GM23338 (cell line): ENCODE measurements at regions not wholly inside any gene's neighbourhood (a gene's known extent, or its start where the extent isn't known, plus 50 kb on each side); places are given as distances from the start of the nearest gene placed in this dataset.
A peak's percentile ranks its signal among the peaks of the same experiment; 100 is the strongest.

Source experiments
- ATAC-seq: fragments of 200-7000 bp; cut with Tn5 transposase; 3 replicates; pipeline ENCODE4 v1.9.1; 2020
- DNase-seq: peaks from one replicate; pipeline ENCODE4 v3.0.0-alpha.2; 2015; ENCODE audit warnings: low spot score
- H2AFZ ChIP-seq: fragments of 200-600 bp; sonication (generic); 2 replicates; pipeline ENCODE4 v1.8.0; 2016; ENCODE audit warnings: antibody characterized with exemption, mild to moderate bottlenecking, moderate library complexity
- H3F3A ChIP-seq: fragments of 200-600 bp; sonication (generic); replicated peaks from 2 replicates; pipeline ENCODE4 v1.8.0; 2017; ENCODE audit warnings: antibody characterized with exemption, mixed run types, low read depth
- H3K27ac ChIP-seq: fragments of 200-600 bp; sonication (generic); 2 replicates; pipeline ENCODE4 v1.6.1; 2016; ENCODE audit warnings: low read depth
- H3K27me3 ChIP-seq: fragments of 200-600 bp; sonication (generic); 2 replicates; pipeline ENCODE4 v1.8.0; 2016; ENCODE audit warnings: mild to moderate bottlenecking, mixed run types, moderate library complexity; ENCODE audit not compliant: insufficient read depth
- H3K36me3 ChIP-seq: fragments of 200-600 bp; sonication (generic); 2 replicates; pipeline ENCODE4 v1.8.0; 2016; ENCODE audit warnings: mild to moderate bottlenecking; ENCODE audit not compliant: insufficient read depth
- H3K4me1 ChIP-seq: fragments of 200-600 bp; sonication (generic); 2 replicates; pipeline ENCODE4 v1.8.0; 2016; ENCODE audit warnings: mild to moderate bottlenecking, moderate library complexity; ENCODE audit not compliant: insufficient read depth
- H3K4me2 ChIP-seq: fragments of 200-600 bp; sonication (generic); 2 replicates; pipeline ENCODE4 v1.7.1; 2017; ENCODE audit warnings: mixed run types
- H3K4me3 ChIP-seq: fragments of 200-600 bp; sonication (generic); 2 replicates; pipeline ENCODE4 v1.6.1; 2016; ENCODE audit warnings: mixed run types
- H3K79me2 ChIP-seq: fragments of 200-600 bp; sonication (generic); replicated peaks from 2 replicates; pipeline ENCODE4 v1.8.0; 2017; ENCODE audit warnings: mild to moderate bottlenecking; ENCODE audit not compliant: insufficient read depth
- H3K9me2 ChIP-seq: fragments of 200-600 bp; sonication (generic); 2 replicates; pipeline ENCODE4 v1.8.0; 2017; ENCODE audit not compliant: insufficient read depth
- H4K20me1 ChIP-seq: fragments of 200-600 bp; sonication (generic); replicated peaks from 2 replicates; pipeline ENCODE4 v1.8.0; 2017; ENCODE audit warnings: mild to moderate bottlenecking; ENCODE audit not compliant: insufficient read depth
- H3K27ac Mint-ChIP-seq: 2 replicates; pipeline ENCODE4 v1.8.0; 2020; ENCODE audit warnings: inconsistent platforms, mild to moderate bottlenecking, moderate library complexity, mixed read lengths
- H3K27me3 Mint-ChIP-seq: 3 replicates; pipeline ENCODE4 v1.8.0; 2022; ENCODE audit warnings: low read depth, mild to moderate bottlenecking, moderate library complexity, mixed read lengths, inconsistent platforms; ENCODE audit not compliant: insufficient read depth, poor library complexity
- H3K36me3 Mint-ChIP-seq: 3 replicates; pipeline ENCODE4 v1.8.0; 2021; ENCODE audit warnings: low read depth, mild to moderate bottlenecking, inconsistent platforms, moderate library complexity, mixed read lengths
- H3K4me1 Mint-ChIP-seq: 3 replicates; pipeline ENCODE4 v1.8.0; 2020; ENCODE audit warnings: mild to moderate bottlenecking, inconsistent platforms, mixed read lengths
- H3K4me3 Mint-ChIP-seq: 3 replicates; pipeline ENCODE4 v1.8.0; 2021; ENCODE audit warnings: moderate library complexity, mild to moderate bottlenecking, inconsistent platforms, mixed read lengths
- H3K9me3 Mint-ChIP-seq: 3 replicates; pipeline ENCODE4 v1.8.0; 2020; ENCODE audit warnings: moderate library complexity, mild to moderate bottlenecking, inconsistent platforms, mixed read lengths
- CTCF ChIP-seq, 2 experiments: fragments of 200-600 bp in 1 of 2; sonication (generic) in 1 of 2; conservative IDR thresholded peaks; 2 replicates each; pipeline versions ENCODE4 v1.5.1 to v1.6.1; 2016 to 2017; ENCODE audit warnings: antibody characterized with exemption in 2 of 2, low read depth in 2 of 2, mild to moderate bottlenecking in 2 of 2, moderate library complexity in 1 of 2
- ETS1 ChIP-seq: IDR thresholded peaks from 2 replicates; pipeline ENCODE4 v1.6.1; 2016; ENCODE audit warnings: antibody characterized with exemption
- JUNB ChIP-seq: IDR thresholded peaks from one replicate; pipeline ENCODE4 v1.6.1; 2016; ENCODE audit warnings: antibody characterized with exemption; ENCODE audit not compliant: unreplicated experiment
- NANOG ChIP-seq: IDR thresholded peaks from 2 replicates; pipeline ENCODE4 v1.6.1; 2016; ENCODE audit warnings: antibody characterized with exemption, borderline replicate concordance
- POLR2AphosphoS5 ChIP-seq: IDR thresholded peaks from 2 replicates; pipeline ENCODE4 v1.6.1; 2016; ENCODE audit warnings: antibody characterized with exemption, low read depth
- REST ChIP-seq: IDR thresholded peaks from one replicate; pipeline ENCODE4 v1.6.1; 2018; ENCODE audit warnings: antibody characterized with exemption; ENCODE audit not compliant: unreplicated experiment
- ZNF114 ChIP-seq: fragments of 250-450 bp; sonication (Bioruptor Pico); IDR thresholded peaks from 2 replicates; pipeline ENCODE4 v1.5.0; 2020; ENCODE audit warnings: mild to moderate bottlenecking, moderate library complexity
- ZNF331 ChIP-seq: fragments of 250-450 bp; sonication (Bioruptor Pico); IDR thresholded peaks from 2 replicates; pipeline ENCODE4 v1.5.0; 2020; ENCODE audit warnings: low read depth, mild to moderate bottlenecking, moderate library complexity
- ZNF462 ChIP-seq: fragments of 250-450 bp; sonication (Bioruptor Pico); IDR thresholded peaks from 2 replicates; pipeline ENCODE4 v1.5.0; 2020; ENCODE audit warnings: mild to moderate bottlenecking, moderate library complexity

- no peak for TF ChIP-seq REST
Measured at GRCh38 chr12:90203556-90203955, 494.9 kb upstream of the ATP2B1 start (continued).

- Mint-ChIP-seq H3K36me3 (no peaks in the 10 kb centered on the region), H3K4me1 (peaks cover 13% of the 10 kb centered on the region), H3K4me3 (no peak overlapping the region), H3K27me3 (no peaks in the 10 kb centered on the region), H3K27ac (peak overlapping the region; percentile 30; the same call in 1 of the 2 replicates), H3K9me3 (no peaks in the 10 kb centered on the region)
- Histone ChIP-seq H3K79me2 (no peaks in the 10 kb centered on the region), H3K4me3 (no peak overlapping the region), H3K4me1 (peaks cover 13% of the 10 kb centered on the region), H3K27ac (no peak overlapping the region), H3K36me3 (no peaks in the 10 kb centered on the region), H3F3A (no peaks in the 10 kb centered on the region), H3K27me3 (no peaks in the 10 kb centered on the region), H2AFZ (peak overlapping the region; percentile 43; the same call in 1 of the 2 replicates), H3K4me2 (no peak overlapping the region), H4K20me1 (no peaks in the 10 kb centered on the region), H3K9me2 (no peaks in the 10 kb centered on the region)
- DNase-seq, result no peak
- ATAC-seq, result no peak
- TF ChIP-seq NANOG (no peak), JUNB (no peak), ZNF462 (CRISPR knock-in tag) (no peak), ETS1 (no peak), REST (no peak), ZNF331 (CRISPR knock-in tag) (no peak), CTCF (conservative IDR thresholded peaks at IDR 0.05; ENCODE audit: low read depth in 2 of 2) (no peak), POLR2AphosphoS5 (no peak), ZNF114 (CRISPR knock-in tag) (no peak)
Measured at GRCh38 chr12:90199006-90199405, 490.4 kb upstream of the ATP2B1 start.
